Body of pancreas (tissue), 4 donors: ENCODE measurements at regions not wholly inside any gene's neighbourhood (a gene's known extent, or its start where the extent isn't known, plus 50 kb on each side); places are given as distances from the start of the nearest gene placed in this dataset.

Experiments
- CTCF ChIP-seq, 7 experiments: fragments of 450-650 bp in 4 of 7; fragments of 200-600 bp in 3 of 7; sonication (generic) in 3 of 7; IDR thresholded peaks; one replicate each; pipeline ENCODE4 v1.5.1; 2016 to 2019; ENCODE audit warnings: antibody characterized with exemption in 7 of 7
- POLR2A ChIP-seq, 3 donors: fragments of 450-650 bp; IDR thresholded peaks; one replicate each; pipeline ENCODE4 v1.6.1; 2016; ENCODE audit warnings: antibody characterized with exemption in 3 of 3, mild to moderate bottlenecking in 2 of 3

GRCh38 chr2:226644399-226644865, 155.2 kb downstream of the IRS1 start:
- TF ChIP-seq POLR2A (IDR thresholded peaks at IDR 0.05) (no peak), CTCF (IDR thresholded peaks at IDR 0.05) (no peak)
